Mammary epithelial cell (primary cell): ENCODE measurements at regions not wholly inside any gene's neighbourhood (a gene's known extent, or its start where the extent isn't known, plus 50 kb on each side); places are given as distances from the start of the nearest gene placed in this dataset.

Source experiments
- EZH2 ChIP-seq: IDR thresholded peaks from 2 replicates; pipeline ENCODE4 v1.6.1; 2012; ENCODE audit warnings: low read length, inconsistent platforms, borderline replicate concordance
- TF ChIP-seq, protein P1 (sequence below), 2 donors: IDR thresholded peaks in 1 of 2; conservative IDR thresholded peaks in 1 of 2; 2 replicates each; pipeline ENCODE4 v1.5.1; 2011 to 2012; ENCODE audit warnings: inconsistent platforms in 2 of 2, low read length in 2 of 2, mild to moderate bottlenecking in 2 of 2, control low read depth in 1 of 2, low read depth in 1 of 2; ENCODE audit not compliant: insufficient read depth in 1 of 2; ENCODE audit errors: extremely low read depth in 1 of 2

DNA sequence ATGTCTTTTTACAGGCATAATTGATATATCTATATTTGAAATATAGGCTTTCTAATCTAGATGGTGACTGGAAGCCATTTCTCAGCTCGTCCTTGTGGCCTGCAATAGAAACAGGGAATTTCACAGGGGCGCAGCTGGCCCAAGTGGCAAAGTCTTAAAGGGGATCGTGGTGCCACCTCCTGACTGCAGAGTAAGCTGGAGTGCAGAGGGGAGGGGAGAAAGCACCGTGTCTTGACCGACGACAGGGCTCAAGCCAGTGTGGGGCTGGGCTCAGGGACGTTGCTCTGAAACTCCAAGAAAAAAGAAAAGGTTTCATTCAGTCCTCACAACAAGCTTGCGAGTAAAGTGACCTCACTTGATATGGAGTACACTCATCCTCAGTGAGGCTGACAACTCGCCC, 255.1 kb downstream of the DCDC2C start:
- TF ChIP-seq, protein P1, sequence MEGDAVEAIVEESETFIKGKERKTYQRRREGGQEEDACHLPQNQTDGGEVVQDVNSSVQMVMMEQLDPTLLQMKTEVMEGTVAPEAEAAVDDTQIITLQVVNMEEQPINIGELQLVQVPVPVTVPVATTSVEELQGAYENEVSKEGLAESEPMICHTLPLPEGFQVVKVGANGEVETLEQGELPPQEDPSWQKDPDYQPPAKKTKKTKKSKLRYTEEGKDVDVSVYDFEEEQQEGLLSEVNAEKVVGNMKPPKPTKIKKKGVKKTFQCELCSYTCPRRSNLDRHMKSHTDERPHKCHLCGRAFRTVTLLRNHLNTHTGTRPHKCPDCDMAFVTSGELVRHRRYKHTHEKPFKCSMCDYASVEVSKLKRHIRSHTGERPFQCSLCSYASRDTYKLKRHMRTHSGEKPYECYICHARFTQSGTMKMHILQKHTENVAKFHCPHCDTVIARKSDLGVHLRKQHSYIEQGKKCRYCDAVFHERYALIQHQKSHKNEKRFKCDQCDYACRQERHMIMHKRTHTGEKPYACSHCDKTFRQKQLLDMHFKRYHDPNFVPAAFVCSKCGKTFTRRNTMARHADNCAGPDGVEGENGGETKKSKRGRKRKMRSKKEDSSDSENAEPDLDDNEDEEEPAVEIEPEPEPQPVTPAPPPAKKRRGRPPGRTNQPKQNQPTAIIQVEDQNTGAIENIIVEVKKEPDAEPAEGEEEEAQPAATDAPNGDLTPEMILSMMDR (conservative IDR thresholded peaks at IDR 0.05 in 1 of 2, IDR thresholded peaks at IDR 0.05 in 1 of 2; ENCODE audit: extremely low read depth in 1 of 2, insufficient read depth in 1 of 2, low read depth in 1 of 2, low read length in 2 of 2), result no peak
- no peak for TF ChIP-seq EZH2
